Sciatic nerve (tissue), 2 donors: ENCODE measurements at regions not wholly inside any gene's neighbourhood (a gene's known extent, or its start where the extent isn't known, plus 50 kb on each side); places are given as distances from the start of the nearest gene placed in this dataset.
A peak's percentile ranks its signal among the peaks of the same experiment; 100 is the strongest.
"Not testable (repeated sequence)": the region's sequence is repeated elsewhere in the genome, so short reads cannot be mapped to it uniquely, and the experiment has no call there.

Experiments used
- ATAC-seq: fragments of 200-7000 bp; cut with Tn5 transposase; one replicate; pipeline ENCODE4 v1.9.1; 2020; ENCODE audit warnings: mild to moderate bottlenecking, moderate library complexity
- DNase-seq: peaks from one replicate; pipeline ENCODE4 v3.0.0-alpha.2; 2020; ENCODE audit warnings: low spot score
- intact Hi-C: fragments of 100-400 bp; cut with DNase I; formaldehyde crosslinking; loops from one replicate; pipeline ENCODE4 v1.14.2; 2022
- donor health status: DM: no; HTN: no; CAD: no.
- donor health status: DM: no; HTN: no; CAD: no.

DNA sequence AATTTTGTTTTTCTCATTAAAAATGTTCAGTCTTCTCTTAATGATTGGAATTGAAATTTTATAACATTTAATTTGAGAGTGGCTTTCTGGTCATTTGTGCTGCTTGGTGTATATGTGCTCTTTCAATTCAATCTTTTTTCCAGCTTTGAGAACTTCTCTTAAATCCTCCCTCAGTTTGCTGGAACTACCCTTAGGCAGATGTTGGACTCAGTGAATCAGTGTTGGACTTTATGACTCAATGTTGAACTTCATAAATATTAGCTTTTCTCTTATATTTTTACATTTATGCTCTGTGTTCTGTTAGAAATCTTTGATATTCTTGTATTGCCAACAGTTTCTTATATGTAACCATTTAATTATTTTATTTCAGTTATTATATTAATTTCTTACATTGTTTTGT, 935.5 kb upstream of the FBXO33 start:
- intact Hi-C loops = no loop called here
- no peak for DNase-seq
- no peak for ATAC-seq

GRCh38 chr14:40365305-40365704, 933.1 kb upstream of the FBXO33 start:
- intact Hi-C loops = no loop called here
- DNase-seq (no peak), ATAC-seq (no peak)

- ATAC-seq (no peak), DNase-seq (no peak)
- intact Hi-C loops = no loop called here
These were observed 930.6 kb upstream of the FBXO33 start for GRCh38 chr14:40362856-40363255.

DNA sequence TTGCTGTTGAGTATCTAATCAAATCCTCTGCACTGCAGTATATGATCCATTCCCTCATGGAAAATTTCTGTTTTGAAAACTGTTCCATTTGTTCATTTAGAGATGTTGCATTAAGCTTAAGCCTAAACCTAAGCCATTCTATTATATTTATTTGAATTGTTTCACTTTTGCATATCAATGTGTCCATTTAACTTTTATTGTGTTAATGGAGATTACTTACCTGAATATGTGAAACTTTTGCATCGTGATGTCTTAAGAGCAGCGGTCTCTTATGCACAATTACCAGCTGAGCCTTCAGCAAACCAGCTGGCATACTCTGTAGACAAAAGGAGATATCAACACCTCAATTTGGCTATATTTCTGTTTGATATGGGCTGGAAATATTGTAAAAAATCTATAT, 922.5 kb upstream of the FBXO33 start:
- DNase-seq (no peak), ATAC-seq (no peak)
- intact Hi-C loops = no loop called here

DNA sequence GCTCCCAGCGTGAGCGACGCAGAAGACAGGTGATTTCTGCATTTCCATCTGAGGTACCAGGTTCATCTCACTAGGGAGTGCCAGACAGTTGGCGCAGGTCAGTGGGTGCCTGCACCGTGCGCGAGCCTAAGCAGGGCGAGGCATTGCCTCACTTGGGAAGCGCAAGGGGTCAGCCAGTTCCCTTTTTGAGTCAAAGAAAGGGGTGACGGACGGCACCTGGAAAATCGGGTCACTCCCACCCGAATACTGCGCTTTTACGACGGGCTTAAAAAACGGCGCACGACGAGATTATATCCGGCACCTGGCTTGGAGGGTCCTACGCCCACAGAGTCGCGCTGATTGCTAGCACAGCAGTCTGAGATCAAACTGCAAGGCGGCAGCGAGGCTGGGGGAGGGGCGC, 915.9 kb upstream of the FBXO33 start:
- DNase-seq, intact Hi-C loops, ATAC-seq: not testable (repeated sequence)

DNA sequence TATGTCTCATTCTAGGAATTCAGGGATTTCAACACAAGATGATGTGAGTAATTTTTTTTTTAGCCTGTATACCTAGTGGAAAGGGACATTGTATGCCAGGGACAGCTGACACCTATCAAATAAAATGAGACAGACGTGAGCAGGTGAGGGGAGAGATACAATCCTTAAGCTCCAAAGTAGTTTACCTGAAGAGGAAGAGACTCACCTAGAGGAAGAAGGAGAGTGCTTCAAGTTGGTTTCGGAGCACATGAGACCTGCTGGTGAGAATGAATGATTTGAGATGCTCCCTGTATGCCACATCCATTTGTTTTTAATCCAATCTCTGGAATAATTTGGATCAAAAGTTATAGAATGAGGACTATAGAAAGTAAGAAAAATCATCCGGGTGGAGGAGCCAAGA, 915.4 kb upstream of the FBXO33 start:
- DNase-seq (no peak), ATAC-seq (no peak)
- intact Hi-C loops = no loop called here

DNA sequence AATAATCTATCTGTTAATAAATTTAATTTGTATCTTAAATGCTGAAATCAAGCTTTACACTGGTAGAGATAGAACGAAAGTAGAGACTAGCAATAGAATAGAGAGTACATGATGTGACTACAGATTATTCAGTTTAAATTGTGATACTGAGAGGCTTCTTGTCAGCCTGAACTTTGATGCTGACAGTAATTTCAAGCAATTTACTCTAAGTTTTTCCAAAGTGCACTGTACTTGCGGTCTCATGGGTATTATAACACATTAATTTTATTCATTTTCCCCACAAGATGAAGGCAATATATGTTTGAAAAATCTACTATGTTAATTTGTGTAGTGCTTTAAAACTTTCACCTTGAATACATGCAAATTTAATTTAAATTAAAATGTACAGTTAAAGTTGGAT, 914.0 kb upstream of the FBXO33 start:
- ATAC-seq (no peak), DNase-seq (no peak)
- intact Hi-C loops = no loop called here

GRCh38 chr14:40345334-40345733, 913.1 kb upstream of the FBXO33 start:
- no peak for DNase-seq
- intact Hi-C loops = no loop called here
- ATAC-seq = no peak

GRCh38 chr14:40340708-40341107, 908.5 kb upstream of the FBXO33 start:
- no peak for ATAC-seq
- no peak for DNase-seq
- intact Hi-C loops = no loop called here

DNA sequence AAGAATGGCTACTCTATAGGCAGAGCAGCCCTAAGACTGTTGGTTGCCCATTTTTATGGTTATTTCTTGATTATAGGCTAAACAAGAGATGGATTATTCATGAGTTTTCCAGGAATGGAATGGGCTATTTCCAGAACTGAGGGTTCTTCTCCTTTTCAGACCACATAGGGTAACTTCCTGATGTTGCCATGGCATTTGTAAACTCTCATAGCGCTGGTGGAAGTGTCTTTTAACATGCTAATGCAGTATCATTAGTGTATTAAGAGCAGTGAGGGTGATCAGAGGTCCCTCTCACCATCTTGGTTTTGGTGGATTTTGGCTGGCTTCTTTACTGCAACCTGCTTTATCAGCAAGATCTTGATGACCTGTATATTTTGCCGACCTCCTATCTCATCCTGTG, 904.6 kb upstream of the FBXO33 start:
- no peak for ATAC-seq
- intact Hi-C loops = no loop called here

DNA sequence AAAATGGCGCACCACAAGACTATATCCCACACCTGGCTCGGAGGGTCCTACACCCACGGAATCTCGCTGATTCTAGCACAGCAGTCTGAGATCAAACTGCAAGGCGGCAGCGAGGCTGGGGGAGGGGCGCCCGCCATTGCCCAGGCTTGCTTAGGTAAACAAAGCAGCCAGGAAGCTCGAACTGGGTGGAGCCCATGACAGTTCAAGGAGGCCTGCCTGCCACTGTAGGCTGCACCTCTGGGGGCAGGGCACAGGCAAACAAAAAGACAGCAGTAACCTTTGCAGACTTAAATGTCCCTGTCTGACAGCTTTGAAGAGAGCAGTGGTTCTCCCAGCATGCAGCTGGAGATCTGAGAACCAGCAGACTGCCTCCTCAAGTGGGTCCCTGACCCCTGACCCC, 894.3 kb upstream of the FBXO33 start:
- DNase-seq, intact Hi-C loops, ATAC-seq: not testable (repeated sequence)

More for the DNA sequence above, 904.6 kb upstream of the FBXO33 start:
- no peak for DNase-seq

- DNase-seq (no peak), ATAC-seq (no peak)
- intact Hi-C loops = no loop called here
These were observed 886.0 kb upstream of the FBXO33 start for GRCh38 chr14:40318211-40318719.

GRCh38 chr14:40317690-40318089, 885.5 kb upstream of the FBXO33 start:
- intact Hi-C loops = no loop called here
- ATAC-seq (no peak), DNase-seq (no peak)

GRCh38 chr14:40312296-40312695, 880.1 kb upstream of the FBXO33 start:
- DNase-seq (no peak), ATAC-seq (no peak)
- intact Hi-C loops = no loop called here

- DNase-seq = no peak
- ATAC-seq = peak; percentile 95
- intact Hi-C loops = no loop called here
These were observed 876.9 kb upstream of the FBXO33 start for GRCh38 chr14:40309124-40309523.

GRCh38 chr14:40308240-40308639, 876.0 kb upstream of the FBXO33 start:
- ATAC-seq = no peak
- intact Hi-C loops = no loop called here
- DNase-seq = no peak

DNA sequence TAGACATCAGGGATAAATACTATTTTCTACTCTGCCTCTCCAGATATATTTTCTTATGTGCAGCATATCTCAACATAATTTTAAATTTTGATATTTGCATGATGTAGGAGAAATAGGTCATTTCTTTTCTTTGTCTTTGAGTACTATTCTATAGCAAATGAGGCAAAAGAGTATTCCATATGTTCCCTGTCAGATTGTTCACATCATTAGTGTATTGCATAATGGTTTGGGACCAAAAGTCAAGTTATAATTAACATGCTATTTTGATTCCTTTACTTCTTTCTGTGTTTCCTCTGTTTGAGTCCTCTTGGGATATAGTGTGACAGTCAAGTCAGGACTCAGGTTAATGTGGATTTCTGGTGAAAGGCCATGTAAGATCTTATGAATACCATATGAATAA, 864.6 kb upstream of the FBXO33 start:
- intact Hi-C loops = no loop called here
- no peak for ATAC-seq
- DNase-seq = no peak

- DNase-seq = no peak
- no peak for ATAC-seq
- intact Hi-C loops = no loop called here
These were observed 860.4 kb upstream of the FBXO33 start for GRCh38 chr14:40292664-40293063.

- DNase-seq (no peak), ATAC-seq (no peak)
- intact Hi-C loops = no loop called here
These were observed 850.0 kb upstream of the FBXO33 start for GRCh38 chr14:40282196-40282595.

- intact Hi-C loops = no loop called here
- DNase-seq (no peak), ATAC-seq (no peak)
These were observed 848.4 kb upstream of the FBXO33 start for GRCh38 chr14:40280652-40281051.

GRCh38 chr14:40273417-40273816, 841.2 kb upstream of the FBXO33 start:
- intact Hi-C loops = no loop called here
- ATAC-seq (no peak), DNase-seq (no peak)

DNA sequence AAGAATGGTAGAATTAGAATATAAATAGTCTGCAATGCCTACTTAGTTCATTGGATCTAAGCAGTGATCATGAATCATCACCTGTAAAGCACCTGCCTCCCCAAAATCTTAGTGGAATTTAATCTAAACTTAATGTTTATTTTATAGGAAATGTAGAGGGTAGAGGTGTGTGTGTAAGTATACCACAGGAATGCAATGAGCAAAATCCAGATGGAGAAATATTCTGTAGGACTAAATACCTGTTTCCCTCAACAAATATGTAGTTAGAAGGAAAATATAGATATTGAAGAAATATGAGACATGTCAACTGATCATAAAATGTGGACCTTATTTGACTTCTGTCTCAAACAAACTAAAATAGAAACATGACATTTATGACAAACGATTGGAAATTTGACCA, 839.2 kb upstream of the FBXO33 start:
- DNase-seq (no peak), ATAC-seq (no peak)
- intact Hi-C loops = no loop called here
